HG03097 (cell line): ENCODE measurements at regions not wholly inside any gene's neighbourhood (a gene's known extent, or its start where the extent isn't known, plus 50 kb on each side); places are given as distances from the start of the nearest gene placed in this dataset.

Experiments used
- ATAC-seq: cut with Tn5 transposase; IDR thresholded peaks from one replicate; pipeline ENCODE4 v1.9.1; 2021; ENCODE audit not compliant: unreplicated experiment, low FRiP score

- no peak for ATAC-seq
Observed at GRCh38 chr14:97748616-97749015, 951.4 kb downstream of the VRK1 start.

DNA sequence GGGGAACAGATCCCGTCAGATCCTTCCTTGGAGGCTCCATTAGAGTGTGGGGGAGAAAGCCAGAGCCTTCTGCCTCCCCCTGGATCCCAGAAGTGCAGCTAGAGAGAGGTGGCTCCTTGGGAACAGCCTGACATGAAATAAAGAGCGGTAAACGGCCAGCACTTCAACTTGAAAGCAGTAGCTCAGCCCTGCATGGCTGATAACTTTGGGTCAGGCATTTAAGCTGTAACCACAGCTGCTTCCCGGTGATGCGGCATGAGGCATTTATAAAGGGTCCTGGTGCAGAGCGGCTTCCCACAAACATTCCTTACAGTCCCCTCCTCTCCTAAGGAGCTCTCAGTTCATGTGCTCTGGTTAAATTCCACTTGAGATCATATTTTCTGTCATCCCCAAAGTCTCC is 960.3 kb downstream of the VRK1 start:
- ATAC-seq: no peak

- no peak for ATAC-seq
Observed at GRCh38 chr14:97760050-97760449, 962.9 kb downstream of the VRK1 start.

- ATAC-seq: no peak
Observed at GRCh38 chr14:97762386-97762785, 965.2 kb downstream of the VRK1 start.

- no peak for ATAC-seq
Observed at GRCh38 chr14:97771340-97772045, 974.3 kb downstream of the VRK1 start.

GRCh38 chr14:97773598-97773997 is 976.4 kb downstream of the VRK1 start:
- no peak for ATAC-seq

GRCh38 chr14:97776890-97777558 is 979.8 kb downstream of the VRK1 start:
- no peak for ATAC-seq

DNA sequence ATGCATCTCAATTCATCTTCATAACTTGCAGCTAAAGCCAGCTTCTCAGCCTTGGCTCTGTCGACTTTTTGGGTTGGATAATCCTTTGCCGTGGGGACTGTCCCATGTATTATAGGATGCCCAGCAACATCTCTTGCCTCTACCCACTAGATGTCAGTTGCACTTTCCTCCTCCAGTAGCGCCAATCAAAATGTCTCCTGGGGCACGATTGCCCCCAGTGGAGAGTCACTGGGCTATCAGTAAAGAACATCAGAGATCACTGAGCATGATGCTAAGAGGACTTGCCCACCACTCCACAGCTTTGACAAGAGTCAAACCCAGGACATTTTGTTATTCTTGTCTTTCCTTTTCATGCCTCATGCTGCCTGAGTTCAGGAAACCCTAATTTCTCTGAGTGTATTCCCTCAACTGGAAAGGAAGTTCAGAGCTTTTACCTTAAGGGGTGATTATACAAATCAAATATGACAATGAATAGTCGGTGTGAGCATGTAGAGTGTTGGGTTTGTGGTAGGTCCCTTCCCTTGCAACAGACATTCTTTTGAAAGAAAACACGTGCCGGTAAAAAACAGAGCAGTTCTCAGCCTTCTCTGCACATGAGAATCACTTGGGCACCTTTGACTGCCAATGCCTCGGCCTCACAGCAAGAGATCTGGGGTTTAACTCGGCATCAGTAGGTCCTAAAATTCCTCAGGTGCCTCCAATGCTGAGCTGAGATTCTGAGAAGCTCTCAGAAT is 980.6 kb downstream of the VRK1 start:
- no peak for ATAC-seq

GRCh38 chr14:97779140-97779539 is 982.0 kb downstream of the VRK1 start:
- ATAC-seq: no peak

GRCh38 chr14:97780804-97781203 is 983.6 kb downstream of the VRK1 start:
- ATAC-seq: no peak

- no peak for ATAC-seq
Observed at GRCh38 chr14:97781961-97782360, 984.8 kb downstream of the VRK1 start.

GRCh38 chr14:97782871-97783414 is 985.8 kb downstream of the VRK1 start:
- ATAC-seq: no peak

GRCh38 chr14:97785495-97785894 is 988.3 kb downstream of the VRK1 start:
- ATAC-seq: no peak

GRCh38 chr14:97788364-97788763 is 991.2 kb downstream of the VRK1 start:
- ATAC-seq: no peak

DNA sequence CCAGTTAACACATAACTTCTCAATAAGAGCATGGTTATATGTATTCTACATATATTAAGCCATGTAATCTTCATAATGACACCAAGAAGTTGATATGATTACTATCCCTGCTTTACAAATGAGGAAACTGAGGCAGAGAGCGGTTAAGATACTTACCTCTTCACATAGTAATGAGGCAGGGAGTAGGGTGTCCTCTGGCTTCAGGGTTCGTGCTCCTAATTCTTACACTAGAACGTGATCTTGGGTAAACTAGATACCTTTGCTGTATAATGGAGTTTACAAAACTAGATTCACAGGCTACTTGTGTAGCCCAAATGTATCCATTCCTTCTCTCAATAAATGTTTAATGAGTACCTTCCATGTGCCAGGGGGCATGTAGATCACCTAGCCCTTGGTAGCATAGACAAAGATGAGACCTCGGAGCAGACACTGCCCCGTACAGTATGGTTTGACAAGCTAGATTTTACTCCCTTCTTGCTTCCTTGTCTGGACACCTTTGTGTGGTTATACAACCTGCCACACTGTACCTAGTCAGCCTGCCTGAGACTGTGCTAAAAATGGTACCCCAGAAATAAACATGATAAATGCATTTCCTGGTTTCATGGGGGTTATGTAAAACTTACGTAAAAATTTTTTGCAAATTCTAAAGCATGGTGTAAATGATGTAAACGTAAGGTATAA is 991.8 kb downstream of the VRK1 start:
- no peak for ATAC-seq

DNA sequence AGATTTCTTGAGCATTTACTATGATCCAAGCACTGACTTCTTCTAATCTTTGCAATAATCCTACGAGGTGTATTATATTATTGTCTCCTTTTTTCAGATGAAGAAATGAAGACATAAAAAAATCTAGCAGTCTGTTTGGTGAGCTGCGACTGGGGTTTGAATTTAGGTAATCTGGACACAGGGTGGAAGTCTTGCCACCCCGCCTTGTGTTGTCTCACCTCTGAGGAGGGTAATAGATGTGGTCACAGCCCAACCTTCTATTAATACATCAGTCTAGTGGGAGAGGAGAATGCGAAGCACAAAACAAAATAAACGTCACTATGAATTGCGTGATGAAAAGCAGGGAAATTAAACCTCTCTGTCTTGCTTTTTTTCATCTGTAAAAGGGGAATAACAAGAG is 993.9 kb downstream of the VRK1 start:
- no peak for ATAC-seq

GRCh38 chr14:97791906-97792305 is 994.7 kb downstream of the VRK1 start:
- no peak for ATAC-seq

DNA sequence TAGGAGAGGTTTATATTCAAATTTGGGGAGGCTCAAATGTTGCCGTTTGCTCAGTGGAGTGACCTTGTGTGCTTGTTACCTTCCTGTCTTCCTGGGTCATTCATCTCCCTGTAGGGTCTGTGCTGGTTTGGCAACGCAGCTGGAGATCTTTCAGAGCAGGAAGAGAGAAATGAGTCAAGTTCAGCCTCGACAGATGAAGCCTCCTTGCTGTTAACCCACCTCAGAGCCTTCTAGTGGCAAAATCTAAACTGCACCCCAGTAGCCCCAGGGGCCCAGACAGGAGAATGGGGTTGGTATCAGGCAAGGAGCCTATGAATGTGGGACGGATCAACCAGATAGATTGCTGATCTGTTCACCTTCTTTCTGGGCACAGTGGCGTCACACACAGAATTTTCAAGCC is 999.3 kb downstream of the VRK1 start:
- ATAC-seq: no peak

DNA sequence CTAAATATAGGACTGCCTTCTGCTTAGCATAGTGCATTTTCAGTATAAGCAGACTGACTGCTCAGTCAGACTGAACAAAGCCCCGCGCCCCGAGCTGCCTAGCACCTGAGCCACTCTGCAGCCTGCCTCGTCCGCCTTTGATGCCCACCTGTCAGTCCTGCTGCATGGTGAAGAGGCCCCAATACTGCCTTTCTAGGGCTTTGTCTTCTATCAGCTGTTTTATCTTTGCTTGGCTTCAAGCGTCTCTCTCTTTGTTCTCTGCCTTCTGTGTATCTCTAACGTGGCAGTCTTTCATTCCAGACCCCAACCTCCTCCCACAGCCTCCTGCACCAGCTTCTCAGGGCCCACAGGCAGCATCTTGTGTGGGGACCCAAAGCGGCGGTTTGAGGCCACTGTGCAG is 1001.0 kb downstream of the VRK1 start:
- no peak for ATAC-seq

- ATAC-seq: no peak
Observed at GRCh38 chr14:97802430-97803373, 1005.5 kb downstream of the VRK1 start.
